Activated naive CD4-positive, alpha-beta T cell treated with anti-CD3 and anti-CD28 coated beads for 36 hours (primary cell): ENCODE measurements at regions not wholly inside any gene's neighbourhood (a gene's known extent, or its start where the extent isn't known, plus 50 kb on each side); places are given as distances from the start of the nearest gene placed in this dataset.
A peak's percentile ranks its signal among the peaks of the same experiment; 100 is the strongest.

ENCODE experiments used
- CTCF ChIA-PET: fragments of 350-600 bp; sonication (Branson Sonifier 250); formaldehyde crosslinking; loops from one replicate; lab custom pipeline; 2021; ENCODE audit warnings: antibody characterized with exemption; lab: Charles Lee
- DNase-seq: peaks from one replicate; pipeline ENCODE4 v3.0.0-alpha.2; 2020
- H3K27ac Mint-ChIP-seq: one replicate; pipeline ENCODE4 v1.8.0; 2021; ENCODE audit warnings: mild to moderate bottlenecking, mixed read lengths
- H3K27me3 Mint-ChIP-seq: one replicate; pipeline ENCODE4 v1.8.0; 2021; ENCODE audit warnings: low read depth, mixed read lengths
- H3K36me3 Mint-ChIP-seq: one replicate; pipeline ENCODE4 v1.8.0; 2021; ENCODE audit warnings: low read depth, mixed read lengths
- H3K4me1 Mint-ChIP-seq: one replicate; pipeline ENCODE4 v1.8.0; 2021; ENCODE audit warnings: low read depth, mixed read lengths
- H3K4me3 Mint-ChIP-seq: one replicate; pipeline ENCODE4 v1.8.0; 2021; ENCODE audit warnings: mild to moderate bottlenecking, moderate library complexity, mixed read lengths
- H3K9me3 Mint-ChIP-seq: one replicate; pipeline ENCODE4 v1.8.0; 2021; ENCODE audit warnings: mixed read lengths
- intact Hi-C: fragments of 100-400 bp; cut with micrococcal nuclease; formaldehyde crosslinking; loops from one replicate; pipeline ENCODE4 v1.15.1; 2023

GRCh38 chr5:167798448-167798847 is 493.0 kb upstream of the WWC1 start:
- H3K27me3 Mint-ChIP-seq = peaks cover 2% of the 10 kb centered on the region
- no peaks in the 10 kb centered on the region for H3K36me3 Mint-ChIP-seq
- DNase-seq = no peak
- H3K4me3 Mint-ChIP-seq = no peak overlapping the region
- no peak overlapping the region for H3K27ac Mint-ChIP-seq
- no peaks in the 10 kb centered on the region for H3K4me1 Mint-ChIP-seq
- CTCF ChIA-PET = no interaction called here
- intact Hi-C loops = no loop called here
- no peaks in the 10 kb centered on the region for H3K9me3 Mint-ChIP-seq

GRCh38 chr5:167800427-167800826 is 491.0 kb upstream of the WWC1 start:
- Mint-ChIP-seq H3K27ac (no peak overlapping the region), H3K9me3 (no peaks in the 10 kb centered on the region), H3K36me3 (no peaks in the 10 kb centered on the region), H3K27me3 (peaks cover 2% of the 10 kb centered on the region), H3K4me1 (no peaks in the 10 kb centered on the region), H3K4me3 (no peak overlapping the region)
- CTCF ChIA-PET = interaction anchor here (0.6 kb wide), 1 partner anchor 69 kb away, joined by 4 read pairs; no protein-coding TSS in a partner anchor
- intact Hi-C loops = no loop called here
- no peak for DNase-seq

- intact Hi-C loops = no loop called here
- H3K27me3 Mint-ChIP-seq = peaks cover 2% of the 10 kb centered on the region
- no peaks in the 10 kb centered on the region for H3K36me3 Mint-ChIP-seq
- CTCF ChIA-PET = no interaction called here
- H3K27ac Mint-ChIP-seq = no peak overlapping the region
- no peaks in the 10 kb centered on the region for H3K4me1 Mint-ChIP-seq
- no peak for DNase-seq
- no peaks in the 10 kb centered on the region for H3K9me3 Mint-ChIP-seq
- no peak overlapping the region for H3K4me3 Mint-ChIP-seq
These were observed 489.4 kb upstream of the WWC1 start for GRCh38 chr5:167801999-167802398.

GRCh38 chr5:167802755-167803431 is 488.6 kb upstream of the WWC1 start:
- intact Hi-C loops = no loop called here
- CTCF ChIA-PET = no interaction called here
- no peak for DNase-seq
- Mint-ChIP-seq H3K27me3 (peaks cover 2% of the 10 kb centered on the region), H3K27ac (no peak overlapping the region), H3K36me3 (no peaks in the 10 kb centered on the region), H3K9me3 (no peaks in the 10 kb centered on the region), H3K4me3 (no peak overlapping the region), H3K4me1 (no peaks in the 10 kb centered on the region)

- H3K4me3 Mint-ChIP-seq = no peak overlapping the region
- H3K27me3 Mint-ChIP-seq = peaks cover 2% of the 10 kb centered on the region
- no peaks in the 10 kb centered on the region for H3K36me3 Mint-ChIP-seq
- no peaks in the 10 kb centered on the region for H3K4me1 Mint-ChIP-seq
- no peak for DNase-seq
- CTCF ChIA-PET = no interaction called here
- no peak overlapping the region for H3K27ac Mint-ChIP-seq
- intact Hi-C loops = no loop called here
- H3K9me3 Mint-ChIP-seq = no peaks in the 10 kb centered on the region
These were observed 486.8 kb upstream of the WWC1 start for GRCh38 chr5:167804512-167805220.

GRCh38 chr5:167810573-167810972 is 480.9 kb upstream of the WWC1 start:
- H3K36me3 Mint-ChIP-seq = no peaks in the 10 kb centered on the region
- no peak for DNase-seq
- H3K27ac Mint-ChIP-seq = no peak overlapping the region
- CTCF ChIA-PET = no interaction called here
- no peaks in the 10 kb centered on the region for H3K4me1 Mint-ChIP-seq
- intact Hi-C loops = no loop called here
- no peaks in the 10 kb centered on the region for H3K9me3 Mint-ChIP-seq
- H3K4me3 Mint-ChIP-seq = no peak overlapping the region
- H3K27me3 Mint-ChIP-seq = no peaks in the 10 kb centered on the region

- H3K4me1 Mint-ChIP-seq = no peaks in the 10 kb centered on the region
- H3K4me3 Mint-ChIP-seq = no peak overlapping the region
- no peak for DNase-seq
- no peaks in the 10 kb centered on the region for H3K36me3 Mint-ChIP-seq
- H3K27ac Mint-ChIP-seq = no peak overlapping the region
- CTCF ChIA-PET = no interaction called here
- intact Hi-C loops = no loop called here
- no peaks in the 10 kb centered on the region for H3K27me3 Mint-ChIP-seq
- no peaks in the 10 kb centered on the region for H3K9me3 Mint-ChIP-seq
These were observed 478.6 kb upstream of the WWC1 start for GRCh38 chr5:167812871-167813270.

- CTCF ChIA-PET = no interaction called here
- intact Hi-C loops = no loop called here
These were observed 478.1 kb upstream of the WWC1 start for GRCh38 chr5:167813389-167813788.

GRCh38 chr5:167814040-167814439 is 477.4 kb upstream of the WWC1 start:
- no peak for DNase-seq
- no peak overlapping the region for H3K4me3 Mint-ChIP-seq
- CTCF ChIA-PET = no interaction called here
- no peaks in the 10 kb centered on the region for H3K9me3 Mint-ChIP-seq
- no peak overlapping the region for H3K27ac Mint-ChIP-seq
- no peaks in the 10 kb centered on the region for H3K36me3 Mint-ChIP-seq
- H3K27me3 Mint-ChIP-seq = no peaks in the 10 kb centered on the region
- H3K4me1 Mint-ChIP-seq = no peaks in the 10 kb centered on the region
- intact Hi-C loops = no loop called here

More at GRCh38 chr5:167813389-167813788, 478.1 kb upstream of the WWC1 start:
- DNase-seq = no peak
- Mint-ChIP-seq H3K9me3 (no peaks in the 10 kb centered on the region), H3K27me3 (no peaks in the 10 kb centered on the region), H3K4me3 (no peak overlapping the region), H3K36me3 (no peaks in the 10 kb centered on the region), H3K27ac (no peak overlapping the region), H3K4me1 (no peaks in the 10 kb centered on the region)

GRCh38 chr5:167814828-167815227 is 476.6 kb upstream of the WWC1 start:
- Mint-ChIP-seq H3K4me1 (no peaks in the 10 kb centered on the region), H3K27me3 (no peaks in the 10 kb centered on the region), H3K9me3 (no peaks in the 10 kb centered on the region)

GRCh38 chr5:167816354-167816753 is 475.1 kb upstream of the WWC1 start:
- CTCF ChIA-PET = no interaction called here
- no peaks in the 10 kb centered on the region for H3K9me3 Mint-ChIP-seq
- DNase-seq = no peak
- H3K4me3 Mint-ChIP-seq = no peak overlapping the region
- intact Hi-C loops = no loop called here
- H3K4me1 Mint-ChIP-seq = no peaks in the 10 kb centered on the region
- H3K27ac Mint-ChIP-seq = no peak overlapping the region
- H3K36me3 Mint-ChIP-seq = no peaks in the 10 kb centered on the region
- H3K27me3 Mint-ChIP-seq = no peaks in the 10 kb centered on the region

More at GRCh38 chr5:167814828-167815227, 476.6 kb upstream of the WWC1 start:
- CTCF ChIA-PET = no interaction called here
- Mint-ChIP-seq H3K36me3 (no peaks in the 10 kb centered on the region), H3K4me3 (no peak overlapping the region), H3K27ac (no peak overlapping the region)
- DNase-seq = no peak
- intact Hi-C loops = no loop called here

- H3K27me3 Mint-ChIP-seq = no peaks in the 10 kb centered on the region
- no peaks in the 10 kb centered on the region for H3K4me1 Mint-ChIP-seq
- H3K4me3 Mint-ChIP-seq = no peak overlapping the region
- DNase-seq = no peak
- CTCF ChIA-PET = no interaction called here
- no peak overlapping the region for H3K27ac Mint-ChIP-seq
- intact Hi-C loops = no loop called here
- H3K9me3 Mint-ChIP-seq = no peaks in the 10 kb centered on the region
- no peaks in the 10 kb centered on the region for H3K36me3 Mint-ChIP-seq
These were observed 474.6 kb upstream of the WWC1 start for GRCh38 chr5:167816864-167817263.

- Mint-ChIP-seq H3K4me1 (no peaks in the 10 kb centered on the region), H3K9me3 (no peaks in the 10 kb centered on the region), H3K27me3 (no peaks in the 10 kb centered on the region), H3K4me3 (no peak overlapping the region), H3K27ac (no peak overlapping the region), H3K36me3 (no peaks in the 10 kb centered on the region)
- CTCF ChIA-PET = no interaction called here
- intact Hi-C loops = no loop called here
- peak; percentile 3 for DNase-seq
These were observed 472.0 kb upstream of the WWC1 start for GRCh38 chr5:167819406-167819805.
